GM19395 (cell line): ENCODE measurements at regions not wholly inside any gene's neighbourhood (a gene's known extent, or its start where the extent isn't known, plus 50 kb on each side); places are given as distances from the start of the nearest gene placed in this dataset.
"Not testable (repeated sequence)": the region's sequence is repeated elsewhere in the genome, so short reads cannot be mapped to it uniquely, and the experiment has no call there.

Experiments
- ATAC-seq: cut with Tn5 transposase; IDR thresholded peaks from one replicate; pipeline ENCODE4 v1.9.1; 2021; ENCODE audit warnings: mild to moderate bottlenecking, moderate library complexity; ENCODE audit not compliant: unreplicated experiment

- peak; percentile 19 for ATAC-seq
These were observed 171.6 kb downstream of the S1PR1 start for GRCh38 chr1:101408212-101409042.

GRCh38 chr1:101409102-101409501 is 172.3 kb downstream of the S1PR1 start:
- ATAC-seq, result no peak

GRCh38 chr1:101410048-101410878 is 173.4 kb downstream of the S1PR1 start:
- peak; percentile 49 for ATAC-seq

GRCh38 chr1:101420406-101420805 is 183.6 kb downstream of the S1PR1 start:
- ATAC-seq, result no peak

GRCh38 chr1:101428083-101428482 is 191.3 kb downstream of the S1PR1 start:
- not testable (repeated sequence) for ATAC-seq

- no peak for ATAC-seq
These were observed 191.7 kb downstream of the S1PR1 start for GRCh38 chr1:101428562-101428961.

GRCh38 chr1:101431956-101432510 is 195.2 kb downstream of the S1PR1 start:
- peak; percentile 42 for ATAC-seq

- ATAC-seq, result peak; percentile 75
These were observed 199.2 kb downstream of the S1PR1 start for GRCh38 chr1:101435831-101436511.

GRCh38 chr1:101437800-101438199 is 201.0 kb downstream of the S1PR1 start:
- no peak for ATAC-seq

- ATAC-seq, result peak; percentile 54
These were observed 201.5 kb downstream of the S1PR1 start for GRCh38 chr1:101438359-101438758.

GRCh38 chr1:101440485-101440884 is 203.7 kb downstream of the S1PR1 start:
- no peak for ATAC-seq

GRCh38 chr1:101444381-101444780 is 207.6 kb downstream of the S1PR1 start:
- ATAC-seq, result peak; percentile 56

GRCh38 chr1:101444873-101445618 is 208.2 kb downstream of the S1PR1 start:
- ATAC-seq, result peak; percentile 29

GRCh38 chr1:101448018-101448417 is 211.2 kb downstream of the S1PR1 start:
- ATAC-seq, result no peak

GRCh38 chr1:101450691-101451090 is 213.9 kb downstream of the S1PR1 start:
- ATAC-seq, result not testable (repeated sequence)

GRCh38 chr1:101451888-101452287 is 215.1 kb downstream of the S1PR1 start:
- ATAC-seq, result peak; percentile 59

GRCh38 chr1:101452825-101453224 is 216.0 kb downstream of the S1PR1 start:
- no peak for ATAC-seq

GRCh38 chr1:101453844-101454243 is 217.0 kb downstream of the S1PR1 start:
- peak; percentile 54 for ATAC-seq

- no peak for ATAC-seq
These were observed 218.3 kb downstream of the S1PR1 start for GRCh38 chr1:101455166-101455565.

GRCh38 chr1:101460739-101461138 is 223.9 kb downstream of the S1PR1 start:
- no peak for ATAC-seq
